Inferior parietal cortex (tissue), 1 donor: ENCODE measurements at regions not wholly inside any gene's neighbourhood (a gene's known extent, or its start where the extent isn't known, plus 50 kb on each side); places are given as distances from the start of the nearest gene placed in this dataset.

ENCODE experiments used
- DNase-seq: peaks from one replicate; pipeline ENCODE4 v3.0.0-alpha.2; 2016; ENCODE audit errors: extremely low spot score

DNA sequence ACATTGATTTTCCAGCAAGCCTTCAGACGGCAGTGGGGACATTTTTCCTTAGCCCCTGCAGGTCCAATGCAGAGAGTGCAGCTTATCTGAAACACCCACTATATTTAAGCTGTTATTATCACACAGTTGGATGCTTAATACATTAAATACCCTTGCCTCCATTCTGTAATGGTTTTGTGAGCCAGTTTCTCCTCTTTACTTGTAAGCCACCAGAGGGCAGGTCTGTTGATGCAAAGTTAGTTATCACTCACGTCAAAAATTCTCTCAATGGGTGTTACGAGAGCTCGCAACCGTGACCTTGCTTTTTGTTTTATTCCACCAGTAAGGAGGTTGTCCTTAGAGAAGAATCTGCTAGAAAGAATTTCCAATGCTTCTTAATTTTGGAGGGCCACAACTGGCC lies 189.8 kb downstream of the INSIG2 start:
- DNase-seq, result no peak

DNA sequence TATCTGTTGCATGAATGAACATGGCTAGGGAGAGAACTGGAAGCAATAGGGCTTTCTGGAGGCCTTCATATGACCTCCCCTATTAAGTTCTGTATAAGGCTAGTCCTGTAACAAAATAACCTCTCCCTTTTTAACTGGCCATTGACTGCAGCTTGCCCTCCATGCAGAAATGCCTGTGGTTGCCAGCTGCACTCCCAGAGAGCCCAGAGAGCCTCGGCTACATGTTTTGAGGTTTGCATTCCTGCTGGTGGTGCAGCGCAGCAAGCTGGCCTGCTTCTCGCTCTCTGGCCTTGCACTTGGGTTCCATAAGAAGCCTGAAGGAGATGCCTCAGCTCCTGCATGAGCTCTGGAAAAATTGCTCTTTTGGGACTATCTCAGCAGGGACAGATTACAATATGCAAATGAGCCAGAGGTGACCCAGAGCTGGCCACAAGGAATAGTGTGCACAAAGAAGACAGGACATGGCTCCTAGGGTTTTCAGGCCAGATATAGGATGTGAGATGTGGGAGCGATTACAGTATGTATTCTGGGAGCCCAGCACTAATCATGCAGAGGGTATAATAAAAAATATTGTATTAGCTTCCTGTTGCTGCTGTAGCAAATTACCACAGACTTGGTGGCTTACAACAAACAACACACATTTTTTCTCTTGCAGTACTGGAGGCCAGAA lies 186.7 kb downstream of the INSIG2 start:
- no peak for DNase-seq

DNA sequence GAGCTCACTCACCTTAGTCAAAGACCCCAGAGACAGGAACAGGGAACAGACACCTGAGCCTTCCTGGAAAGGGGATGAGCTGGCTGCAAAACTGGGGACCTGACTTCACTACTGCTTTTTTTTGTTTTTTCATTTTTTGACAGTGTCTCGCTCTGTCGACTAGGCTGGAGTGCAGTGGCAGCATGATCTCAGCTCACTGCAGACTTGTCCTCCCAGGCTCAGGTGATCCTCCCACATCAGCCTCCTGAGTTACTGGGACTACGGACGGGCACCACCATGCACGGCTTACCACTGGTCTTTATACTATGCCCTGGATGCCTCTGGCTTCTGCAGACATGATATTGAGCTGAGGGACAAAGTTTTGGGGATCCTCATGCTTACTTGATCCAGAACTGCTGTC lies 184.1 kb downstream of the INSIG2 start:
- no peak for DNase-seq

DNA sequence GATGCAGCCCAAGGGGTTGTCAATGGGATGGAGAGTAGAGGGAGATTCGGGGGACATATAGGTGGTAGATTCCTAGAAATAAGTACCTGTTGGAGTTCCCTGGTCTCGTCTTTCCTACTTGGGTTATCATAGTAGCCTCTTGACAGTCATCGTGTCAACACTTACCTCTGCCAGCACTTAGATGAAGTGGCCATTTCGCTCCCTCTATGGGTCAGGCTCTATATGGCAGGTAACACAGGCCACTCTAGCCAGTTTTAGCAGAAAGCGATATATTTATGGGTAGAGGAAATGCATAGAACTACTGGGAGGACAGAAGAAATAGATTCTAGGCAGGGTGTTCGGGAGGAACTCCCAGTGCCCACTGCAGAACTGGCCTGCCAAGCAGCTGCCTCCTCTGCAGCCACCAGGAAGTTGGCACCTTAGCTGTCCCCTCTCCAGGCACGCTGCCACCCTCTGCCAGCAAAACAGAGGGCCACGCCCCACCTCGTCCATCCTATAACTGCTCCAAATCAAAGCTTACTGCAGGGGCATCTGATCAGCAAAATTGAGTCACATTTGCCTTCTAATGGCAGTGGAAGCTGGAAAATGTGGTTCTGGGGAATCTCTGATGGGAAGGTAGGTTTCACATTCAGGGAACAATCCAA lies 181.3 kb downstream of the INSIG2 start:
- no peak for DNase-seq

DNA sequence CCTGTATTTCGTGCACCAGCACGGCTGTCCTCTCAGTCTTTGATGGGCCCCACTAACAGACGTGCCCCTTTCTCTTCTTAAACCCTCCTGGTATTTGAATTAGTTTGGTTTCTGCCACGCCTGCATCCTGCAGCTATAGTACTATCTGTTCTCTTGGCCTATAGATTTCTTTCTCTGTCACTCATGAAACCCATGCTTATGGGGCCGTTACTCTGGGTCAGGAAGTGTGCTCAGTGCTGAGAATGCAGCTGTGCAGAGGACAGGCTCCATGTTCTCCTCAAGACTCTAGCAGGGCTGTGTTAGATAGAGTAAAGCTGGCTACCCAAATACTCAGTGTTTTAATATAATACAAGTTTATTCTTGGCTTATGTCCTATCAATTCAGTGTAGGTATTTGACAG lies 180.0 kb downstream of the INSIG2 start:
- DNase-seq, result no peak

DNA sequence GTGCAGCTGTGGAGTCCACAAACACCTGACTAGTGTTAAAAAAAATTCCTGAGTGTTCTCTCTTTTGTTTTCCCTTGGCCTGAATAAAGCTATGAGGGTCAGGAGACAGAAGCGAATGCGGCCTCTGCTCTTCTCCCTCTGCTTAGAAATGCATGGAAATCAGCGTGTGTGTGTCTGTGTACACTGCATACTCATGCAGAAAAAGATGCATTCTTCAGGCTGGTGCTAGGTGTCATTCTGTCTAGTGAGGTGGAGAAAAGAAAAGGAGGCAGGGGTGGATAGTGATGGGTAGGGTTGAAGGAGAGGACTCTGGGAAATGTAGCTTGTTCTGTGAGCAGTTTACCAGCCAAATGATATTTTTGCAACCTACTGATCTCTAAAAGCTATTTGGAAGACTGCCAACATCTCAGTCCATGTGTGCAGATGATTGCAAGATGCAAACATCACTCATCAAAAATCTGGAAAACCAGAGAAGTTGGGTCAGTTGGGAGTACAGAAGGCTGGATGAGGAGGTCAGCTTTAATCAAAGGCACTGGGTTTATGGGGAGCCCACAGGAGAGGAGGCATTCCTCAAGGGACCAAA lies 177.7 kb downstream of the INSIG2 start:
- no peak for DNase-seq

DNA sequence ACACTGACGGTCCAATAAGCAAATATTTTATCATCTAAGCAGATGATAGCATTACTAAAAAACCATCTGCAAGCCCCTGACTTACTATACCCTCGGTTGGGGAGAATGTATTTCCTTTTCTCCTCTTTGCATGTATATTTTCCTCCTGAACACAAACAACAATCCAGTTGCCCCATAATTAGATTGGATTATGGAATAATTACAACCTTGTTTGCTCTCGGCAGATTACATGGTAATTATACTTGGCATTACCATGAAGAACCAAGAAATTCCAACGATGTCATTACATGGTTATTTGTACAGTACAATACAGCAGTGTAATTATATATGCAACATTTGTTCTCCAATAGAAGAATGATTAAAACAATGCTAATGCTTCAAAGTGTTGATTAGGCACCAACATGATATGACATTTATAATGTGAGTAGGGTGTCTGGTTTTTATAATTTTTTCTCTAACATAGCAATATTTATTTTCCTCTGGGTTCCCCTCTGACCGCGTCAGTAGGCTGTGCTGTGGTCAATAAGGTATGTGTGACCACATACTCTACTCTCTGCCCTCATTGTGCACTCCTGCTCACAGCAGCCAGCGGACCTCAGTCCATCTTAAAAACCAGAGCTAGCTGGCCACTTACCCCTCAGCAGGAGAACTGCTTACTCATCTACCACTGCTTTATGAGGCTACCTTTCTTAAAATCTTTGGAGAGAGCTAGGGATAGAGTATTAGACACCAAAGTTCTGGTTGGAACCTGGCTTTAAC lies 176.1 kb downstream of the INSIG2 start:
- no peak for DNase-seq

DNA sequence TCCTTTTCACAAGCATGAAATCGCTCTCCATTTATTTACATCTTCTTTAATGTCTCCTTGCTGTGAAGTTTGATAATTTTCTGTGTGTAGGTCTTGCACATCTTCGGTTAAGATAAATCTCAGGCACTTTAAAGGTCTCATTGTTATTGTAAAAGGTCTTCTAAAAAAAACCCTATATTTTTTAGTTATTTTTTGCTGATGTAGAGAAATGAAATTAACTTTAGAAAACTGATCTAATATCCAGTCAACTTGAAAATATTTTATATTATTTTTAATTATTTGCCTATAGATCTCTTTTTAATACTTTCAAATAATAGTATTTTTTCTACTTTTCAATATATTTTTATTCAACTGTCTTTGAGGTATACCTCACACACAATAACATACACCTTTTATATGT lies 169.4 kb downstream of the INSIG2 start:
- no peak for DNase-seq

DNA sequence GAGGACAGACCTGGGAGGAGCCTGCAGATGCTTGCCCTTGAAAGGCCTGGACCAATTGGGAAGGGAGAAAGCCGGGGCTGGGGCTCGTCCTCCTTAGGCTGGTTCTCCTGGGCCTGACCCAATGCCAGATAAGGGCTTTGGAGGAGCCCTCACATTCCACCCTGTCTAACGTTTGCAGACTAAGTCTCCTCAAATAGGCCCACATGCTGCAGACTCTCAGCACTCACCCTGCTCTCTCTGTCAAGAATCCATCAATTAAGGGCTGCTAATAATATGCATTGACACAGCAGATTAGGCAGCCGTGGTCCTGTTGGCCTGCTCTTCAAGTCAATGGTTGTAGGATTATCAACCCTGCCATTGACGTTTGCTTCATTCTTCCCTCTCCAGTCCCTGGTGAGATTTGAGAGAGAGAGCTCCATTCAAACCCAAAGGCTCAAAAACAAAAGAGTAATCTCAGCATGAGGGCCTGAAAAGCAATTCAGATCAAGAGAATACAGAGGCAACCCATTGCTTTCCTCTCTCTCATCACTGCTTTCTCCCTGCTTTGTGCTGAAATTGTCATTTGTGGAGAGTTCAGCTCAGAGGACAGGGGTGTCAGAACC lies 167.6 kb downstream of the INSIG2 start:
- DNase-seq, result no peak

DNA sequence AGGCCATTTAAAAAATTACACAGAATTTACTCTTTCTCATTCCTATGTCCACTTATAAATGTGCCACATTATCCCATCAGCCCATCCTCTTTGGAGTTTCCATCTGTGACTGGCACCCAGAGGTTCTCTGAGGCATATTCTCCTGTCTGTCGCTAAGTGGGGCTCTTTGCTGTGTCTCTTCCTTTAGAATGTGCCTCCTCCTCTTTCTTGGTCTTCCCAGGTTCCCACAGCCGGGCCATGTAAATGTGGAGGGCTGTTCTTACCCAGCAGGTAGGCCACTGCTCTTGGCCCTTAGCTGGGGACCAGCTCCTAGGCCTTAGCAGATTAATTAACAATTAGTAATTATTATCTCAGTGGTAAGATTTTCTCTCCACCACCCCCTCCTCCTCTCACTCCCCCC lies 167.0 kb downstream of the INSIG2 start:
- DNase-seq, result no peak

DNA sequence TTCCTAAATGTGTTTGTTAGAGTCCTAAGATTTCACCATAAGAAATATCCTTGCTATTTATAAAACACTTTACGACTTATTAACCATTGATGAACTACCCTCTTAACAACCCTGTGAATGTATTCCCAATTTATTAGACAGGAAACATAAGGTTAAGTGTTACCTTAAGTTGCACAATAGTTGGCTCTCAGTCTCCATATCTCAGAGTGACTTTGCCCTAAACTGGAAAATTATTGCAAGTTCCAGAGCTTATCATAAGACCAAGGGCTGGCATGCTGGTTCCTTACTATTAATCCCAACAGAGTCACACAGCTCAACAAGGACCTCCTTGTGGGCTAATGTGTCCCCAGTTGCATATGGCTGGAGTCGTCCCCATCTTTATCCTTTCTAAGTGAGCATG lies 165.8 kb downstream of the INSIG2 start:
- no peak for DNase-seq

DNA sequence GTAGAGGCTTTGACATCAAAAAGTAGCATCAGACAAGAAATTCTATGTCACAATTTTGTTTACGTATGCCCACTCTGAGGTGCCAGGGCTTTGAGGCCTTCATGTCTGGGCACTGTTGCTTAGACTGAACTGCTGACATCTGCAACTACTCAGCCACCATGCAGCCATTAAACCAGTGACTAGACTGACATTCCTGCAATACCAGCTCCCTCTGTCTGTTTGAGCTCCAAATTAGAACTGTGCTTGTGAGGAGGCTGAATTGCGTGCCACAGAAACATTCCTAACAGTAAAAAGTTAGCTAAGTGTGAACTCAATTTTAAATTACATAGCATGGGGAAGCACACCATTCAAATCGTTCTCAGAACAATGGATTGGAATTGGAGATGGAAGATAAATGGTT lies 163.2 kb downstream of the INSIG2 start:
- DNase-seq, result no peak

DNA sequence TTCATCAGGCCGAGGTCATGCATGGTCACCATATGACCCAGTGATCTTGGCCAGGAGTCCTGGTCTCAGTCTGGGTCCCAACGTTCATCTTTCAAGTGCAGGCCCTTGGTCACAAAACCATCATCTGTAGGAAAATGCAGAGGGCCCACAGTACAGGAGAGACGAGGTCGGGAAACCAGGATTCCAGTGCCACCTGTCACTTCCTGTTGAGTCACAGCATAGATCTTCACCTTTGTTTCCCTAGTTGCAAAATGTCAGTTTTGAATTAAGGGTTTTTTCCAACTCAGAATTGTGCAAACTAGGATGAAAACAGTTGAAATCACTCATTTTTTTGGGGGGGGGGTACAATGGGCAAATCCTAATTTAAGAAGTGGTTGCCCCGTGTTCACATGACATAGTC lies 162.2 kb downstream of the INSIG2 start:
- no peak for DNase-seq

DNA sequence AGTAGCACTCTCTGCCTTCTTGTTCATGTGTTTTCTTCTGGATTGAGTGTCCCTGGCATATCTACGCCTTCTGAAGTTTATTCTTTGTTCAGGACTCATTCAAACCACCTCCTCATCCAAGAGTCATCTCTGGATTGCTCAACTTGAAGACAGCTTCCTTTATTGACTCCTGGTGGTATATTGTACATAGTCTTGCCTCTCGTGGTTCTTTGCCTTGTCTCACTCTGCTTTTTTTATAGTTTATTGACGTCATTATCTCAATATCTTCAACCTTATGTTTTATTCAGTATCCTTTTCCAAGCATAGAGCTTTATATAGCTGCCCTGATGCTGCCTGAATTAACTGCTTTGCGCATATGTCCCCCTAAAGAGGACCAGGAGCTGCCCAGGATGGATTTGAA lies 161.7 kb downstream of the INSIG2 start:
- DNase-seq, result no peak

DNA sequence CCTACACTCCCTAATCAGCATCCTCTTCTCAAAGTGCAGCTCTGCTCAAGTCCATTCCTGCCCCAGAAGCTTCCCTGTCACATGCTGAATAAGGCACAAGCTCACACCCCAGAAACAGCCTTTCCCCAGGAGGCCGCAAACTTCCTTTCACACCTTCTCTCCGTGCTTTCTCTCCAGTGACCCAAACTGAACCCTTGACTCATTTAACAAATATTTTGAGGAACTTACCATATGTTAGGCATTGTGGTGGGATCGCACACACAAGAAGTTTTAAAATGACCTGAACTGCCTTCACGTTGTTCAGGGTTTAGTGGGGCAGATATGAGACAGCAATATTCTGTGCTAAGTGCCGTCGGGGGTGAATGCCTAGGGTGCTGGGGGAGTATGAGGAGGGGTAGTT lies 161.3 kb downstream of the INSIG2 start:
- no peak for DNase-seq

DNA sequence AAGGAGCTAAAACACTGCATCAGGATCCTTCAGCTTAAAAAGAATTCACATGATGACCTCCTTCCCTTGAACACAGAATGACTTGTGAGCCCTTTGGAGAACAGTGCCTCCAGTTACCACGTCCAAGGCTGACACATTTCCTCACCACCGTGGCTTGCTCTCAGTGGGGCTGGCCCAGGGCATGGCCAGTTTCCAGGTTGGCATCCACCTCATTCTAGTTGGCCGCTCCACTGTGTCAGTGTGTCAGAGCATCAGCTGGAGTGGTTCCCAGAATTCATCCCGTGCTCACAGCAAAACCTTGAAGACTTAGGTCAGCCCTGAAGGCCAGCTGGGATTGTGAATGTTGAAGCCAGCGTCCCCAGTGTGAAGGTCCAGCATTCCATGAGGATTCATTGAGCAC lies 158.5 kb downstream of the INSIG2 start:
- no peak for DNase-seq

DNA sequence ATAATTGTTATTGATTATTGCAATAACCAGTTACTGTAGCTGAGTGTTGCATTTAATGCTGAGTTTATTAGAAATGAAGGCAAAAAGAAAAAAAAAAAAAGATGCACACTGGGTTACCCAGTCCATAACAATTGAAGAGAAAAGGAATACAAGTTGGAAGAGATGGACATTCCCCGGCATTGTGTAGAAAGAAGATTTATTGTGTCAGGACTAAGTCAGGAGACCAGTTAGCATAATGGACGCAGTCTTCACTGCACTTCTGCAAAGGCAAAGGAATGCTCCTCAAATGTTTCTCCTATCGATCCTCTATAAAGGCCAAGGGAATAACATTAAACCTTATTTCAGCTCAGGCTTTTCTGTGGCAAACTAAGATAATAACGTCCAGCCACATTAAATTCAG lies 157.8 kb downstream of the INSIG2 start:
- no peak for DNase-seq

DNA sequence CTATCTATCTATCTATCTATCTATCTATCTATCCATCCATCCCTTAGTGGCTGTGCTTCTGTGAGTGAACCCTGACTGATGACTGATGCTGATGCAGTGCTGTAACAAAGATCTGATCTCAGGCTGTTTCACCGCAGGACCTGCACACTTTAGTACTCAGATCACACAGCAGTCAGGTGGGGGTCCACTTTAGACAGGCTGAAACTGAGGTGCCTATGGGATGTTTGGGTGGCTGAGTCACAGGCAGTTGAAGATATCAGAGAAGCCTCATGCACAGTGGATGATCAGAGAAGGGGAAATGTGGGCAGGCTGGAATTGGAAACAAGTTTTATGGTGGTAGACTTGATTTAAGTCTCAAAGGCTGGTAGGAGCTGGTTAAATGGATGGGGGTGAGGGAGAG lies 156.4 kb downstream of the INSIG2 start:
- no peak for DNase-seq

DNA sequence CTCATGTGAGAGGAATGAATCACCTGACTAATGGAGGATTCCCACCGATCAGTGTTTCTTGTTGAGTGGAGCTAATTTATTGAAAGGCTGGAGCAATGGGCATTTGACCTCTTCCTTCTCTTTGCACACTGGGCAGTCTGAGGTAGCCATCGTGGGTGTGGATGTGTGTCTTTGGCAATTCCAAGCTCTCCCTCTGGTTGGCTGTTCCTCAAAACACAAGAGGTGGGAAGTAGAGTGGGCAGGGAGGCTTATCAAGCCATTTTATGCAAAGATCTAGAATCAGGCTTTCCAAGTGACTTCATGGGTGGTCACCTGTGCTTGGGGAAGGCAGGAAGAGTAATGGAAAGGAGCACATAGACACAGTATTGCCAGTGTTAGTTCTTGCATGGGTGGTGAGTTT lies 154.8 kb downstream of the INSIG2 start:
- no peak for DNase-seq

DNA sequence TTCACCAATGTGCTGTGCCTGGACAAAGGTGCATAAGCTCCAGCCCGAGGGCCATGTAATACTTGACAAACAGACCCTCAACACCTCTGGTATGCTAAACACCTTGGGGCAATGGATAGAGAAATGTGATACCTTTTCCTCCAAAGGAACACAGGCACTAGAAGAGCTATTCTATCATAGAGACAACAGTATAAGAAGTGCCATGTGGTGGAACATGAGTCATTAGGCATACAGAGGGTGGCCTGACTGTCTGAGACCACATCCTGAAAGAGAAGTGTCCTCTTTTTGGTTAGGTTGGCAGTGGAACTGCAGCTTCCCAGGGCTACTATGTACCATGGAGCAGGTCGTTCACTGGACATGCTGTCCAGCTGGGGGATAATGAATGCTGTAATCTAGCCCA lies 153.9 kb downstream of the INSIG2 start:
- DNase-seq, result no peak

DNA sequence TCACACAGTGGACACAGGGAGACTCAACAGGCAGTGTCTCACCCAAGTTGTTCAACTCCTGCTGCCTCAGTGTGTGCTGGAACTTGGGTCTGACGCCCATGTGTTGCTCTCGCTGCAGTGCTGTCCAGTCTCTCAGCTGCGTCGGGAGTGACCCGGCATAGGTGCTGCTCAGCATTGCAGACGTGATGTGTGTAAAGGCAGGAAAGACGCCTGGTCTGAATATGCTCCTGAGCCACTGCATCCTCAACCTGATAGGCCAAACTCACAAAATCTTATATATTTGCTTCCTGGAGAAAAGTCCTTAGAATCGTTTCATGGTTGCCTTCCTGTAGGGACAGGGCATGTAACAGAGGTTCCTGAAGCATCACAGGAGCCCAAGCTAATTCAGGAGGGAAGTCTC lies 152.9 kb downstream of the INSIG2 start:
- DNase-seq, result no peak

DNA sequence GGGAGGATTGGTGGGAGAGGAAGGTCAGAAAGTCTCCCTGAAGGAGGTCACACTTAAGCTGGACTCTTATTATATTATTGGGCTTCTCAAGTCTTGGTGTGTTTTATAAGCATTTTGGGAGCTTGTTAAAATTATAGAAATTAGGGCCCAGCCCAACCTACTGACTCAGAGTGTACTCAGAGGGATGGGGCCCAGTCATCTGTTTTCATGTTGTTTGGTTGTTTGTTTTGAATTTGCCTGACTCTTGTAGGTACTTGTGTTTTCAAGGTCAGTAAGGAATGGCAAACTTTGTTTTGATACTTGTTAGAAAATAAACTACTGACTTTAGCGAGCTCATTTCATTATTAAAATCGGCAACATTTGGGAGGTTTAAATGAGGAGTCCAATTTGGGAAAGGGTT lies 152.0 kb downstream of the INSIG2 start:
- DNase-seq, result no peak

DNA sequence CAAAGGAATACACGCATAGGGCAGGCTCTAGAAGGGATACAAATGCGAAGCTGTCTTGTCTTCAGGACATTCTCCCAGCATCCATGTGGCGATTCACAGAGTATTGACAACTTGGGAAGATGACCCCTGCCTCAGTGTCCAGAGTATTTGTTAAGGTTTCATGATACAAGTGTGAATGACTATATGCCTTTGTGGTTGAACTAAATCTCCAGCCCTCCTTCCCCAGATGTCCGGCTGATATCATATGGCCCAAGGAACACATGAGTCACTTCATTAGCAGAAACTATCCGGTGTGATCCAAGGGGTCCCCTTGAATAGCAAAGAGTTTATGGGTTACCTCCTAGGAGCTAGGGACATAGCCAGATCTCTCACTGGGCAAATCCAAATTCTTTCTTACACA lies 151.0 kb downstream of the INSIG2 start:
- DNase-seq, result no peak
